Tibial artery (tissue), 4 donors: ENCODE measurements at regions not wholly inside any gene's neighbourhood (a gene's known extent, or its start where the extent isn't known, plus 50 kb on each side); places are given as distances from the start of the nearest gene placed in this dataset.

Experiments used
- DNase-seq, 2 donors: peaks; one replicate each; pipeline ENCODE4 v3.0.0-alpha.2; 2019
- H3K27ac ChIP-seq, 2 donors: fragments of 200-600 bp; sonication (generic) in 1 of 2; 1 replicate in 1 of 2; 2 replicates in 1 of 2; pipeline ENCODE4 v1.5.1; 2018 to 2019; ENCODE audit warnings: mild to moderate bottlenecking in 1 of 2
- H3K27me3 ChIP-seq, 2 donors: fragments of 200-600 bp; sonication (generic) in 1 of 2; one replicate each; pipeline versions ENCODE4 v1.5.1 to v1.6.0; 2016 to 2019
- H3K36me3 ChIP-seq, 3 donors: fragments of 200-600 bp; sonication (generic) in 2 of 3; one replicate each; pipeline ENCODE4 v1.5.1; 2016 to 2019; ENCODE audit warnings: mild to moderate bottlenecking in 2 of 3
- H3K4me1 ChIP-seq, 4 donors: fragments of 200-600 bp; sonication (generic) in 2 of 4; 1 replicate in 3 of 4; 2 replicates in 1 of 4; pipeline ENCODE4 v1.5.1; 2016 to 2019
- H3K4me3 ChIP-seq, 2 donors: fragments of 200-600 bp; sonication (generic) in 1 of 2; 1 replicate in 1 of 2; 2 replicates in 1 of 2; pipeline ENCODE4 v1.5.1; 2018 to 2019; ENCODE audit warnings: mild to moderate bottlenecking in 2 of 2
- H3K9me3 ChIP-seq, 3 donors: fragments of 200-600 bp; sonication (generic) in 1 of 3; one replicate each; pipeline ENCODE4 v1.5.1; 2016 to 2019
- intact Hi-C: fragments of 100-400 bp; cut with DNase I; formaldehyde crosslinking; loops from one replicate; pipeline ENCODE4 v1.15.0; 2023; ENCODE audit warnings: low total_unique reads
- TF ChIP-seq, protein P1 (sequence below), 2 experiments: fragments of 200-600 bp in 1 of 2; fragments of 450-650 bp in 1 of 2; IDR thresholded peaks; one replicate each; pipeline ENCODE4 v1.5.1; 2017 to 2019; ENCODE audit warnings: antibody characterized with exemption in 2 of 2, mild to moderate bottlenecking in 1 of 2, moderate library complexity in 1 of 2

DNA sequence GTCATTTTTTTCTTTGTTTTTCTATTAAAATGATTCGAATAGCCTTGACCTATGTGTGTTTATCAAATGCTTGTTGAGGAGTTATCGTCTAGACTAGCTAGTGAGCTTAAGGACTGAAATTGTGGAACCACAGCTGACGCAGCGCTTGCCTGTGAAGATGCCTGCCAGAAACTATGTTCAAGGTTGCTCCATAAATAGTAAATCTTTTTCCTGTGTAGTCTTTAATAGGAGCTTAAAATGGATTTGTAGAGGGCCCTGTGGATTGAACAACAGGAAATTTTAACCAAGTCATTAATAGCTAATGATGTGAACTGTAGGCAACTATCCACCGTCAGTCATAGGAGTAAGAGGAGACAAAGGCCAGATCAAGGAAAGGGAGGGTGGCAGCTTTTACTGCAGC lies 145.1 kb downstream of the GNAI1 start:
- H3K9me3 ChIP-seq: no peaks in the 10 kb centered on the region
- DNase-seq: no peak
- no peaks in the 10 kb centered on the region for H3K27me3 ChIP-seq
- TF ChIP-seq, protein P1, sequence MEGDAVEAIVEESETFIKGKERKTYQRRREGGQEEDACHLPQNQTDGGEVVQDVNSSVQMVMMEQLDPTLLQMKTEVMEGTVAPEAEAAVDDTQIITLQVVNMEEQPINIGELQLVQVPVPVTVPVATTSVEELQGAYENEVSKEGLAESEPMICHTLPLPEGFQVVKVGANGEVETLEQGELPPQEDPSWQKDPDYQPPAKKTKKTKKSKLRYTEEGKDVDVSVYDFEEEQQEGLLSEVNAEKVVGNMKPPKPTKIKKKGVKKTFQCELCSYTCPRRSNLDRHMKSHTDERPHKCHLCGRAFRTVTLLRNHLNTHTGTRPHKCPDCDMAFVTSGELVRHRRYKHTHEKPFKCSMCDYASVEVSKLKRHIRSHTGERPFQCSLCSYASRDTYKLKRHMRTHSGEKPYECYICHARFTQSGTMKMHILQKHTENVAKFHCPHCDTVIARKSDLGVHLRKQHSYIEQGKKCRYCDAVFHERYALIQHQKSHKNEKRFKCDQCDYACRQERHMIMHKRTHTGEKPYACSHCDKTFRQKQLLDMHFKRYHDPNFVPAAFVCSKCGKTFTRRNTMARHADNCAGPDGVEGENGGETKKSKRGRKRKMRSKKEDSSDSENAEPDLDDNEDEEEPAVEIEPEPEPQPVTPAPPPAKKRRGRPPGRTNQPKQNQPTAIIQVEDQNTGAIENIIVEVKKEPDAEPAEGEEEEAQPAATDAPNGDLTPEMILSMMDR (IDR thresholded peaks at IDR 0.05): no peak
- peaks cover 0 to 31% (median 8%) of the 10 kb centered on the region in 4 donors for H3K4me1 ChIP-seq
- H3K27ac ChIP-seq: no peak overlapping the region
- intact Hi-C loops: no loop called here
- H3K4me3 ChIP-seq: no peak overlapping the region
- no peaks in the 10 kb centered on the region for H3K36me3 ChIP-seq

DNA sequence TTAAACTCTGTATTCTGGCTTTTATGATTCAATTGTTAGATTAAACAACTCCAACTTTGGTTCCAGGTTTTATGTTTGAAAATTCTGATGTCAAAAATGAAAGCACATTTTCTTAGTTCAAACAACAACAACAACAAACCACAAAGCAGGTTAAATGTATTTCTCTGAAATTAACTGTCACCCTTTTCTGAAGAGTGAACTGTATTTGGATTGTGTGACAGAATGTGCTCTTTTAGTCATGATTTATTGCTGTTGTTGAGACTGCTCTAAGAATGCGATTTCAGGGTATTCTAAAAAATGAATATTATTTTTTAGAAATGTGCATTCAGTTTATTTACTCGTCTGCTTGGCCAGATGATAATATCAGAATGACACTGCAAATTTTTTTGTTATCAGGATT lies 144.1 kb downstream of the GNAI1 start:
- intact Hi-C loops: no loop called here
- DNase-seq: no peak
- no peaks in the 10 kb centered on the region for H3K27me3 ChIP-seq
- H3K27ac ChIP-seq: no peak overlapping the region
- no peaks in the 10 kb centered on the region for H3K36me3 ChIP-seq
- no peak overlapping the region for H3K4me3 ChIP-seq
- H3K4me1 ChIP-seq: peaks cover 0 to 31% (median 8%) of the 10 kb centered on the region in 4 donors
- H3K9me3 ChIP-seq: no peaks in the 10 kb centered on the region
- TF ChIP-seq, protein P1 (IDR thresholded peaks at IDR 0.05): no peak

DNA sequence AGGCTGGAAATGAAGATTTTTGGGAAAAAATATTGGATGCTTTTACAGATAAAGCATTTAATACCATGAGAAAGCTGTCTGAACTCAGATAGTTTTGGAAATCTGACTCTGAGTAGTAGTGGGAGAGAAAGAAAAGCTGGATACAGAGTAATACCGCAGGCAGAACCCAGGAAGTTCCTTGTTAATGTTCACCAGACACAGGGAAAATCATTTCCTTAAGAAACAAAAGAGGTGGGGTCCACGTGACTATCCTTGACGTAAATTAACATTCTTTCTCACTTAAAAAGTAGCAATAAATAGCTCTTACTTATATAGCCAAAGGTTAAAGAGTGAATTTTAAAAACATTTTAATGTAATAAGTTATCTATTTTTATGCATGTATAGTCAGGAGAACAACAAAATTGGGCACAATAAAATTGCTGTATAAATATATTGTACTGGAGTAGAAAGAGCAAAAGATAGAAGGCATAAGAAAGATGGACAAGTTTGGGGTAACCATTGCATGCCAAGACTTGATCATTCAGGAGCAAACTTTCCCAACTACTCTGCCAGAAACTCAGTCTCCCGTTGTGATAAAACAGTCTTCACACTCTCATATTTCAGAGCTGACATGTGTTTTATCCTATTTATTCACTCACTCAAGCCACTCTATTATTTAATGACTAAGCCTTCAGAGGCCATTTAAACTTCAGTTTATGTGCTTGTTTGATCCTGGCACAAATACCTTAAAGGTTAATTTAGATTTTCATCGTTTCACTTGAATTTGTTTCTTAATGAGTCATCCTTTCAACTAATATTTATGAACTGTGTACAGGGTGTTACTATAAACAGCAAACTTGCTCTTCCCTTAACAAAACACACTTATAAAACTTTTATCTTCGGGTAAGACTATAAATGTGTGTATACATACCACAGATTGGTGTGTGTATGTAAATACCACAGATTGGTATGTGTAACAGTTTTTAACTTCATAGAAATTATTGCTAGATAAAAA lies 143.1 kb downstream of the GNAI1 start:
- TF ChIP-seq, protein P1 (IDR thresholded peaks at IDR 0.05): no peak
- intact Hi-C loops: no loop called here
- H3K27ac ChIP-seq: peak overlapping the region; percentile 26 to 36
- H3K9me3 ChIP-seq: no peaks in the 10 kb centered on the region
- peaks cover 0 to 31% (median 8%) of the 10 kb centered on the region in 4 donors for H3K4me1 ChIP-seq
- H3K4me3 ChIP-seq: no peak overlapping the region
- no peaks in the 10 kb centered on the region for H3K27me3 ChIP-seq
- no peaks in the 10 kb centered on the region for H3K36me3 ChIP-seq
- DNase-seq: no peak
